ENCODE measurements at regions not wholly inside any gene's neighbourhood (a gene's known extent, or its start where the extent isn't known, plus 50 kb on each side); places are given as distances from the start of the nearest gene placed in this dataset.

- TF ChIP-seq EZH2 (IDR thresholded peaks at IDR 0.05; ENCODE audit: insufficient read depth, poor library complexity, severe bottlenecking) (no peak), EZH2phosphoT487 (IDR thresholded peaks at IDR 0.05; ENCODE audit: insufficient read depth, low read depth) (no peak)
Measured at GRCh38 chr2:164363646-164364045, 257.6 kb downstream of the GRB14 start.
